Astrocyte of the cerebellum (primary cell): ENCODE measurements at regions not wholly inside any gene's neighbourhood (a gene's known extent, or its start where the extent isn't known, plus 50 kb on each side); places are given as distances from the start of the nearest gene placed in this dataset.
"Not testable (repeated sequence)": the region's sequence is repeated elsewhere in the genome, so short reads cannot be mapped to it uniquely, and the experiment has no call there.

ENCODE experiments used
- DNase-seq: peaks from one replicate; pipeline ENCODE4 v3.0.0-alpha.2; 2011; ENCODE audit warnings: low read depth
- H3K4me3 ChIP-seq: 2 replicates; pipeline ENCODE4 v1.5.1; 2011; ENCODE audit warnings: mild to moderate bottlenecking, low read depth, low read length, moderate library complexity
- in situ Hi-C: cut with HindIII; loops from 2 replicates; pipeline ENCODE4 v1.10.0; 2017; ENCODE audit warnings: low sequenced_read_pairs
- TF ChIP-seq, protein P1 (sequence below): IDR thresholded peaks from 2 replicates; pipeline ENCODE4 v1.5.1; 2012; ENCODE audit warnings: low read length, low read depth, moderate library complexity, mild to moderate bottlenecking; ENCODE audit errors: missing control alignments

DNA sequence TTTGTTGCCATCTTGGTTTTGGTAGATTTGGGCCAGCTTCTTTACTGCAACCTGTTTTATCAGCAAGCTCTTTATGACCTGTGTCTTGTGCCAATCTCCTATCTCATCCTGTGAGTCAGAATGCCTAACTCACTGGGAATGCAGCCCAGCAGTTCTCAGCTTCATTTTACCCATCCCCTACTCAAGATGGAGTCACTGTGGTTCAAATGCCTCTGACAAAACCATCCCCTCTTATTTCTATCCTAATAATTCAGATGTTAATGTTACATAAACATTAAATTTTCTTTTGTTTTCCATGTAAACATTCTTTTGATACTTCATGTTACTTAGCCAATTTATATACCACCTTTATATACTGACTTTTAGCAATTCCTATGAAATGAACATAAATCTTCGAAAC, 746.3 kb downstream of the CDH18 start:
- TF ChIP-seq, protein P1, sequence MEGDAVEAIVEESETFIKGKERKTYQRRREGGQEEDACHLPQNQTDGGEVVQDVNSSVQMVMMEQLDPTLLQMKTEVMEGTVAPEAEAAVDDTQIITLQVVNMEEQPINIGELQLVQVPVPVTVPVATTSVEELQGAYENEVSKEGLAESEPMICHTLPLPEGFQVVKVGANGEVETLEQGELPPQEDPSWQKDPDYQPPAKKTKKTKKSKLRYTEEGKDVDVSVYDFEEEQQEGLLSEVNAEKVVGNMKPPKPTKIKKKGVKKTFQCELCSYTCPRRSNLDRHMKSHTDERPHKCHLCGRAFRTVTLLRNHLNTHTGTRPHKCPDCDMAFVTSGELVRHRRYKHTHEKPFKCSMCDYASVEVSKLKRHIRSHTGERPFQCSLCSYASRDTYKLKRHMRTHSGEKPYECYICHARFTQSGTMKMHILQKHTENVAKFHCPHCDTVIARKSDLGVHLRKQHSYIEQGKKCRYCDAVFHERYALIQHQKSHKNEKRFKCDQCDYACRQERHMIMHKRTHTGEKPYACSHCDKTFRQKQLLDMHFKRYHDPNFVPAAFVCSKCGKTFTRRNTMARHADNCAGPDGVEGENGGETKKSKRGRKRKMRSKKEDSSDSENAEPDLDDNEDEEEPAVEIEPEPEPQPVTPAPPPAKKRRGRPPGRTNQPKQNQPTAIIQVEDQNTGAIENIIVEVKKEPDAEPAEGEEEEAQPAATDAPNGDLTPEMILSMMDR, result no peak
- DNase-seq, result no peak
- no peak overlapping the region for H3K4me3 ChIP-seq
- in situ Hi-C loops, result no loop called here

DNA sequence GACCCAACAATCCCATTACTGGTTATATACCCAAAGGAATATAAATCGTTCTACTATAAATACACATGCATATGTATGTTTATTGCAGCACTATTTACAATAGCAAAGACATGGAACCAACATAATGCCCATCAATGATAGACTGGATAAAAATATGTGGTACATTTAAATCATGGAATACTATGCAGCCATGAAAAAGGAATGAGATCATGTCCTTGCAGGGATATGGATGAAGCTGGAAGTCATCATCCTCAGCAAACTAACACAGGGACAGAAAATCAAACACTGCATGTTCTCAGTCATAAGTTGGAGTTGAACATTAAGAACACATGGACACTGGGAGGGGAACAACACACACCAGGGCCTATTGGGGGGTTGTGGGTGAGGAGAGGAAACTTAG, 741.8 kb downstream of the CDH18 start:
- DNase-seq, H3K4me3 ChIP-seq, in situ Hi-C loops: not testable (repeated sequence)

- H3K4me3 ChIP-seq, result no peak overlapping the region
- TF ChIP-seq, protein P1, result no peak
- no peak for DNase-seq
- in situ Hi-C loops, result no loop called here
Measured at GRCh38 chr5:19247302-19247701, 740.7 kb downstream of the CDH18 start.

- no peak overlapping the region for H3K4me3 ChIP-seq
- no peak for DNase-seq
- in situ Hi-C loops, result no loop called here
- TF ChIP-seq, protein P1, result no peak
Measured at GRCh38 chr5:19256036-19256435, 732.0 kb downstream of the CDH18 start.

DNA sequence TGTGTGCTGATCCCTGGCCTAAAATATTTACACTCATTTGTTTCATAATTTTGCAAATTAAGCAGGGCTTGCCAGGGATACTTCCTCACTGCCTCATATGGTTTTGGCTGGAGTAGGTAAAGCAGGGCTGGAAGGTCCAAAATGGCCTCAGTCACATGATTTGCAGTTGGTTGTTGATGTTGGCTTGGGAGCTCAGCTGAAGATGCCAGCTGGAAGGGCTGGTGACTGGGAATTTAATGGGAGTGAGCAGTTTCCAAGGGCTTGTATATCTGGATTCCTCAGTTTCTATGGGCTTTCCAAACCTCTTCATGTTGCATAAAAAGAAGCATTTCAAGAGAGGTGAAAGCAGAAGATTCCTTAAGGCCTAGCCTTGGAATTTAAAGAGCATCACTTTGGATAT, 729.3 kb downstream of the CDH18 start:
- in situ Hi-C loops, result no loop called here
- no peak for DNase-seq
- TF ChIP-seq, protein P1, result no peak
- H3K4me3 ChIP-seq, result no peak overlapping the region

DNA sequence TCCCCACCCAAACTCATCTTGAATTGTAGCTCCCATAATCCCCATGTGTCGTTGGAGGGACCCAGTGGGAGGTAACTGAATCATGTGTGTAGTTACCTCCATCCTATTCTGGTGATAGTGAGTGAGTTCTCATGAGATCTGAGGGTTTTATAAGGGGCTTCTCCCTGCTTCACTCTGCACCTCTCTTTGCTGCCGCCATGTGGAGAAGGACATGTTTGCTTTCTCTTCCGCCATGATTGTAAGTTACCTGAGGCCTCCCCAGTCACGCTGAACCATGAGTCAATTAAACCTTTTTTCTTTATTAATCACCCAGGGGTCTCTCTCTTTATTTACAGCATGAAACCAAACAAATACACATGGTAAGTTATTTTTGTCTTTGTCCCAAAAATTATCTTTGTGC, 726.1 kb downstream of the CDH18 start:
- no peak for DNase-seq
- H3K4me3 ChIP-seq, result no peak overlapping the region
- TF ChIP-seq, protein P1, result no peak
- in situ Hi-C loops, result no loop called here

- DNase-seq, result no peak
- TF ChIP-seq, protein P1, result no peak
- in situ Hi-C loops, result no loop called here
- no peak overlapping the region for H3K4me3 ChIP-seq
Measured at GRCh38 chr5:19264821-19265220, 723.2 kb downstream of the CDH18 start.
